PC-3 (cell line): ENCODE measurements at regions not wholly inside any gene's neighbourhood (a gene's known extent, or its start where the extent isn't known, plus 50 kb on each side); places are given as distances from the start of the nearest gene placed in this dataset.

Source experiments
- CTCF ChIP-seq: fragments of 300-600 bp; sonication (generic); conservative IDR thresholded peaks from 2 replicates; pipeline ENCODE4 v1.5.1; 2017; ENCODE audit warnings: antibody characterized with exemption, low read depth, mild to moderate bottlenecking, low read length
- EZH2 ChIP-seq: fragments of 300-600 bp; sonication (generic); IDR thresholded peaks from one replicate; pipeline ENCODE4 v1.6.1; 2017; ENCODE audit warnings: antibody characterized with exemption, mild to moderate bottlenecking, low read length; ENCODE audit not compliant: unreplicated experiment
- EZH2phosphoT487 ChIP-seq: fragments of 300-600 bp; sonication (generic); IDR thresholded peaks from 2 replicates; pipeline ENCODE4 v1.6.1; 2018; ENCODE audit warnings: mild to moderate bottlenecking, antibody characterized with exemption, low read length, borderline replicate concordance

- no peak for TF ChIP-seq CTCF
- no peak for TF ChIP-seq EZH2
- no peak for TF ChIP-seq EZH2phosphoT487
Measured at GRCh38 chr11:116412118-116412889, 360.5 kb downstream of the BUD13 start.
